H1 (cell line): ENCODE measurements at regions not wholly inside any gene's neighbourhood (a gene's known extent, or its start where the extent isn't known, plus 50 kb on each side); places are given as distances from the start of the nearest gene placed in this dataset.

Experiments used
- CHD1 ChIP-seq: IDR thresholded peaks from 2 replicates; pipeline ENCODE4 v1.6.1; 2012; ENCODE audit warnings: low read depth, low read length, improper control_type of control experiment
- RAD21 ChIP-seq, 2 experiments: IDR thresholded peaks in 1 of 2; conservative IDR thresholded peaks in 1 of 2; 2 replicates each; pipeline ENCODE4 v1.6.1; 2011; ENCODE audit warnings: low read depth in 2 of 2, low read length in 2 of 2, improper control_type of control experiment in 1 of 2, inconsistent platforms in 1 of 2, mild to moderate bottlenecking in 1 of 2, moderate library complexity in 1 of 2
- RXRA ChIP-seq: IDR thresholded peaks from 2 replicates; pipeline ENCODE4 v1.6.1; 2011; ENCODE audit warnings: low read depth, mild to moderate bottlenecking, low read length, moderate library complexity; ENCODE audit not compliant: insufficient read depth
- SIRT6 ChIP-seq: IDR thresholded peaks from one replicate; pipeline ENCODE4 v1.7.1; 2012; ENCODE audit warnings: low read length, inconsistent platforms
- SRF ChIP-seq: IDR thresholded peaks from 2 replicates; pipeline ENCODE4 v1.6.1; 2011; ENCODE audit warnings: mild to moderate bottlenecking, low read depth, low read length, moderate library complexity
- TCF12 ChIP-seq: IDR thresholded peaks from 2 replicates; pipeline ENCODE4 v1.6.1; 2011; ENCODE audit warnings: low read depth, mild to moderate bottlenecking, low read length
- TF ChIP-seq, protein P1 (sequence below): IDR thresholded peaks from 2 replicates; pipeline ENCODE4 v1.6.1; 2012; ENCODE audit warnings: low read length, inconsistent platforms
- TF ChIP-seq, protein P2 (sequence below), 3 experiments: IDR thresholded peaks; 1 replicate in 2 of 3; 2 replicates in 1 of 3; pipeline versions ENCODE4 v1.5.1 to v1.6.1; 2011; ENCODE audit warnings: low read length in 3 of 3, mild to moderate bottlenecking in 3 of 3, inconsistent platforms in 2 of 3, low read depth in 1 of 3, moderate library complexity in 1 of 3; ENCODE audit not compliant: insufficient read depth in 1 of 3; ENCODE audit errors: control extremely low read depth in 1 of 3

DNA sequence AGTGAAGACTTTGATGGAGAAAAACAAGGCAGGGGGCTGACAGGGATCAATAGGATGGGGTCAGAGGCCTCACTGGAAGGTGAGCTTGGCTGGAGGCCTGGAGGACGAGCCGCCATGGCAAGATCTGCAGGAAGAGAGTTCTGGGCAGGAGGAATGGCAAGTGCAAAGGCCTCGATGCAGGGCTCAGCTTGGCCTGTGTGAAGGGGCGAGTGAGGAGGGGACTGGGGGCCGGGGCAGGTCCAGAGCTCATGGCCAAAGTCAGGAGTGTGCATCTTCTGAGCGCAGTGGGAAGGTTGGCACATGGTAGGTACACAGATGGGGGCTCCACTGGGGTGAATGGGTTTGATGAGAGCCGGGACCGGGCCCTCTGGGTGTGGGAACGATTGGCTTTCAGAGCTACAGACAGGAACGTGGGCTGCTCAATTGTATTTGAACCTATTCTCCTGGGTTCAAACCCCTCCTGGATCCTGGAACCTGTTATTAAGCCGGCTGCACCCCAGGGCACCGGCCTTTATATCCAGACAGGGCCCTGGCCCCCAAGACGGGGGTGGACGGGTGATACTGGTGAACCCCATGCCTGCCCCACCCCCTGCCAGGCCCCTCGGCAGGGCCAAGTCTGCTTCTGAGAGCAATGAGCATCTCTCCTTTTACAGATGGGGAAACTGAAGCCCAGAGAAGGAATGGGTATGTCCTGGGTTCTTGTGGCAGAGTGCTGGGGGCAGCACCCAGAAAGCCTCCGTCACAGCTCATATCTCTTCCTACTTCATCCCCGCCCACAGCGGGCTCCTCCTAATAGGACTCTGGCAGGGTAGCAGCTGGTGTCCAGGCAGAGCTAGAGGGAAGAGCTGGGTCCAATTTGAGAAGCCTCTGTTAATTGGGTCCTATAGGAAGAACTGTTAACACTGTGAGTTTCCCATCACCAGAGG is 106.1 kb downstream of the CEBPB start:
- no peak for TF ChIP-seq SIRT6
- no peak for TF ChIP-seq RXRA
- TF ChIP-seq, protein P1, sequence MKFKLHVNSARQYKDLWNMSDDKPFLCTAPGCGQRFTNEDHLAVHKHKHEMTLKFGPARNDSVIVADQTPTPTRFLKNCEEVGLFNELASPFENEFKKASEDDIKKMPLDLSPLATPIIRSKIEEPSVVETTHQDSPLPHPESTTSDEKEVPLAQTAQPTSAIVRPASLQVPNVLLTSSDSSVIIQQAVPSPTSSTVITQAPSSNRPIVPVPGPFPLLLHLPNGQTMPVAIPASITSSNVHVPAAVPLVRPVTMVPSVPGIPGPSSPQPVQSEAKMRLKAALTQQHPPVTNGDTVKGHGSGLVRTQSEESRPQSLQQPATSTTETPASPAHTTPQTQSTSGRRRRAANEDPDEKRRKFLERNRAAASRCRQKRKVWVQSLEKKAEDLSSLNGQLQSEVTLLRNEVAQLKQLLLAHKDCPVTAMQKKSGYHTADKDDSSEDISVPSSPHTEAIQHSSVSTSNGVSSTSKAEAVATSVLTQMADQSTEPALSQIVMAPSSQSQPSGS, result no peak
- TF ChIP-seq, protein P2, sequence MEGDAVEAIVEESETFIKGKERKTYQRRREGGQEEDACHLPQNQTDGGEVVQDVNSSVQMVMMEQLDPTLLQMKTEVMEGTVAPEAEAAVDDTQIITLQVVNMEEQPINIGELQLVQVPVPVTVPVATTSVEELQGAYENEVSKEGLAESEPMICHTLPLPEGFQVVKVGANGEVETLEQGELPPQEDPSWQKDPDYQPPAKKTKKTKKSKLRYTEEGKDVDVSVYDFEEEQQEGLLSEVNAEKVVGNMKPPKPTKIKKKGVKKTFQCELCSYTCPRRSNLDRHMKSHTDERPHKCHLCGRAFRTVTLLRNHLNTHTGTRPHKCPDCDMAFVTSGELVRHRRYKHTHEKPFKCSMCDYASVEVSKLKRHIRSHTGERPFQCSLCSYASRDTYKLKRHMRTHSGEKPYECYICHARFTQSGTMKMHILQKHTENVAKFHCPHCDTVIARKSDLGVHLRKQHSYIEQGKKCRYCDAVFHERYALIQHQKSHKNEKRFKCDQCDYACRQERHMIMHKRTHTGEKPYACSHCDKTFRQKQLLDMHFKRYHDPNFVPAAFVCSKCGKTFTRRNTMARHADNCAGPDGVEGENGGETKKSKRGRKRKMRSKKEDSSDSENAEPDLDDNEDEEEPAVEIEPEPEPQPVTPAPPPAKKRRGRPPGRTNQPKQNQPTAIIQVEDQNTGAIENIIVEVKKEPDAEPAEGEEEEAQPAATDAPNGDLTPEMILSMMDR (IDR thresholded peaks at IDR 0.05; ENCODE audit: control extremely low read depth in 1 of 3, insufficient read depth in 1 of 3, low read depth in 1 of 3, low read length in 3 of 3), result no peak
- TF ChIP-seq CHD1, result no peak
- no peak for TF ChIP-seq RAD21 (IDR thresholded peaks at IDR 0.05 in 1 of 2, conservative IDR thresholded peaks at IDR 0.05 in 1 of 2; ENCODE audit: low read depth in 2 of 2, low read length in 2 of 2)
- TF ChIP-seq SRF, result no peak
- TF ChIP-seq TCF12, result no peak
